ENCODE measurements at regions not wholly inside any gene's neighbourhood (a gene's known extent, or its start where the extent isn't known, plus 50 kb on each side); places are given as distances from the start of the nearest gene placed in this dataset.

DNA sequence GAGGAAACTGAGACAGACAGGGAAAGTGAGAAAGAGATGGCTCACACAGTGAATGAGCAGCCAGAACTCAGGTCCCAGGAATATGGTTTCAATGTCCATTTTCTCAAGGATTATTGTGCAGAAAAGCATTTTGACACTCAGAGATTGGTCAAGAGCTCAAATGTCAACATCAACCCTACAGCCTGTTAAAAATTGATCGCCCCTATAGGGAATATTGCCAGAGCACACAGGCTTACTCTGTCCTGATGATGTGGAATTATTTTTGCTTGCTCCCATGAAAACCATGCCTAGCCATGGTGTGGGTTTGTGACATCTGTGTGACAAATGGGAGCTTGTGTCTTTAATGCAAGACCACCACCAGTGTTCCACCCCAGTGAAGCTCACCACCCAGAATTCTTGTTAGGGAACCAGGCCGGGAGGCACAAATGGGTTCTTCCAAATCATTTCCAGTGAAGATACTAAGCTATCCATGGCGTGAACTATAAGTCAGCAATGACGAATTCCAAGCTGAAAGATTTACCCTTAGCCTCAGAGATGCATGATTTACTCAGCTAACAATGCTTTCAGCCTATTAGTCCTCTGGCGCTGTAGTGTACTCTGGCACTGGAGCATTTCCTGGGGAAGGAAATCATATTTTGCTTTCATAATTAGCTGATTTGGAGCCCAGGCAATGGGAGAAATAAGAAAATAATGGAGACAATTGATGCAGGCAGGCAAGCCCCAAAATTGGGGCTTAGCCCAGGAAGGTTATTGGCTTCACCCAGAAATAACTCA, 1188.2 kb upstream of the TMEM132C start:
- Histone ChIP-seq H3K4me3 (no peak overlapping the region), H3K79me2 (ENCODE audit: control insufficient read depth, insufficient read depth, low read length) (no peaks in the 10 kb centered on the region), H3K4me2 (ENCODE audit: control insufficient read depth, insufficient read depth) (no peak overlapping the region), H3K36me3 (ENCODE audit: control insufficient read depth in 2 of 2, insufficient read depth in 2 of 2, low read length in 1 of 2) (no peaks in the 10 kb centered on the region), H3K27me3 (replicated peaks in 1 of 2; ENCODE audit: control insufficient read depth in 2 of 2, insufficient read depth in 2 of 2, low read length in 1 of 2) (no peaks in the 10 kb centered on the region), H4K20me1 (ENCODE audit: control insufficient read depth, insufficient read depth) (no peaks in the 10 kb centered on the region), H3K9me3 (replicated peaks; ENCODE audit: control insufficient read depth, insufficient read depth, low read length) (no peaks in the 10 kb centered on the region; the same call in 2 of the 3 replicates), H3K4me1 (ENCODE audit: control insufficient read depth, insufficient read depth, low read length) (0 out of 2 replicates have a peak, but pooled peaks cover 2% of the 10 kb centered on the region), H3K9ac (ENCODE audit: control insufficient read depth, insufficient read depth, low read length) (no peak overlapping the region), H3K27ac (ENCODE audit: control insufficient read depth, insufficient read depth) (no peak overlapping the region), H2AFZ (ENCODE audit: control insufficient read depth, low read depth, low read length) (no peak overlapping the region)
- in situ Hi-C loops (cut with MboI): no loop called here
- SMC1A ChIA-PET (ENCODE audit: uncharacterized antibody, unreplicated experiment): no interaction called here
- FAIRE-seq (no peak), DNase-seq (ENCODE audit: low read depth, low spot score) (no peak), ATAC-seq (no peak)
- WGBS (ENCODE audit: insufficient coverage, insufficient replicate concordance, low lambda C conversion rate, missing lambda C conversion rate): 32% methylated on average over 5 of the region's 5 CpGs
- no TSS peak for BruUV-seq (replicated peaks)
- RAD21 ChIA-PET (ENCODE audit: unreplicated experiment): no interaction called here
- intact Hi-C loops (cut with micrococcal nuclease; ENCODE audit: unreplicated experiment): no loop called here
- CTCF ChIA-PET: interaction anchor here (1.6 to 2.7 kb wide), 2 partner anchors 14 to 30 kb away, joined by 4 to 9 read pairs; no protein-coding TSS in a partner anchor
- POLR2A ChIA-PET: no interaction called here
- TF ChIP-seq YY1 (IDR thresholded peaks at IDR 0.05; ENCODE audit: low read depth, low read length) (no peak), RBBP5 (conservative IDR thresholded peaks at IDR 0.05) (no peak), RFX5 (IDR thresholded peaks at IDR 0.05; ENCODE audit: low read depth, low read length) (no peak)

DNA sequence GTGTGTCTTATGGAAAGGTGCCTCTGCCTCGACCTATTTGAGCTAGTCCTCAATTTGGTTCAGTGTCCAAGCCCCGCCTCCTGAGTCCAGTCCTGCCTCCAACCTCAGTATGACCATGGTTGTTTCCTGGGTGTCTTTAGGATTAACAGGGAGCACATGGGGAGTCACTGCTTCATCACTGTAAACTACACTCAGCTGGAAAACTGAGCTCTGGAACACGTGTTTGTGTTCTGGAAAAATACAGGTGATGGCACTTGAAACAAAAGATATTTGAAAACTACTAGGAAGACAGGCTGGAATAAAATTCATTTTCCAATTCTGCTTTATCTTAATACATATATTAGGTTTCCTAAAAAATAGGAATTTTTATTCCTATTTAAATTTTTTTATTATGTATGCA, 1187.3 kb upstream of the TMEM132C start:
- Histone ChIP-seq H3K79me2 (ENCODE audit: control insufficient read depth, insufficient read depth, low read length) (no peaks in the 10 kb centered on the region), H4K20me1 (ENCODE audit: control insufficient read depth, insufficient read depth) (no peaks in the 10 kb centered on the region), H3K27ac (ENCODE audit: control insufficient read depth, insufficient read depth) (no peak overlapping the region), H2AFZ (ENCODE audit: control insufficient read depth, low read depth, low read length) (no peak overlapping the region), H3K4me2 (ENCODE audit: control insufficient read depth, insufficient read depth) (no peak overlapping the region), H3K9ac (ENCODE audit: control insufficient read depth, insufficient read depth, low read length) (no peak overlapping the region), H3K27me3 (replicated peaks in 1 of 2; ENCODE audit: control insufficient read depth in 2 of 2, insufficient read depth in 2 of 2, low read length in 1 of 2) (no peaks in the 10 kb centered on the region), H3K4me3 (no peak overlapping the region), H3K4me1 (ENCODE audit: control insufficient read depth, insufficient read depth, low read length) (0 out of 2 replicates have a peak, but pooled peaks cover 2% of the 10 kb centered on the region), H3K9me3 (replicated peaks; ENCODE audit: control insufficient read depth, insufficient read depth, low read length) (no peaks in the 10 kb centered on the region; the same call in 2 of the 3 replicates), H3K36me3 (ENCODE audit: control insufficient read depth in 2 of 2, insufficient read depth in 2 of 2, low read length in 1 of 2) (no peaks in the 10 kb centered on the region)
- in situ Hi-C loops (cut with MboI): no loop called here
- ATAC-seq (no peak), FAIRE-seq (no peak), DNase-seq (ENCODE audit: low read depth, low spot score) (no peak)
- WGBS (ENCODE audit: insufficient coverage, insufficient replicate concordance, low lambda C conversion rate, missing lambda C conversion rate): 3% methylated on average over 3 of the region's 3 CpGs
- ChIA-PET RAD21 (ENCODE audit: unreplicated experiment) (no interaction called here), SMC1A (ENCODE audit: uncharacterized antibody, unreplicated experiment) (no interaction called here), CTCF (interaction anchor here (1.6 kb wide), 1 partner anchor 29 kb away, joined by 4 read pairs; no protein-coding TSS in a partner anchor), POLR2A (no interaction called here)
- no TSS peak for BruUV-seq (replicated peaks)
- intact Hi-C loops (cut with micrococcal nuclease; ENCODE audit: unreplicated experiment): no loop called here
- TF ChIP-seq NRF1 (conservative IDR thresholded peaks at IDR 0.05; ENCODE audit: low read depth, low read length) (no peak), GABPA (IDR thresholded peaks at IDR 0.05; ENCODE audit: low read depth) (no peak), HCFC1 (IDR thresholded peaks at IDR 0.05; ENCODE audit: low read length) (no peak)
